H9 (cell line): ENCODE measurements at regions not wholly inside any gene's neighbourhood (a gene's known extent, or its start where the extent isn't known, plus 50 kb on each side); places are given as distances from the start of the nearest gene placed in this dataset.

Source experiments
- DNase-seq: peaks from one replicate; pipeline ENCODE4 v3.0.0-alpha.2; 2017
- H2AFZ ChIP-seq: one replicate; pipeline ENCODE4 v1.6.1; 2013; ENCODE audit warnings: mild to moderate bottlenecking, low read length, control low read depth, moderate library complexity
- H2AK5ac ChIP-seq: 2 replicates; pipeline ENCODE4 v1.6.1; 2013; ENCODE audit warnings: low read length, control low read depth, mixed read lengths; ENCODE audit not compliant: insufficient read length
- H2BK120ac ChIP-seq: one replicate; pipeline ENCODE4 v1.6.1; 2013; ENCODE audit warnings: low read depth, mild to moderate bottlenecking, low read length, control low read depth, inconsistent platforms; ENCODE audit not compliant: poor library complexity, severe bottlenecking
- H2BK12ac ChIP-seq: 2 replicates; pipeline ENCODE4 v1.6.1; 2013; ENCODE audit warnings: low read length, control low read depth, mixed read lengths, low read depth; ENCODE audit not compliant: insufficient read length
- H2BK15ac ChIP-seq: 2 replicates; pipeline ENCODE4 v1.6.1; 2013; ENCODE audit warnings: low read depth, low read length, control low read depth
- H2BK20ac ChIP-seq: one replicate; pipeline ENCODE4 v1.6.1; 2013; ENCODE audit warnings: low read depth, mild to moderate bottlenecking, low read length, control low read depth, inconsistent platforms; ENCODE audit not compliant: poor library complexity, severe bottlenecking
- H2BK5ac ChIP-seq: 2 replicates; pipeline ENCODE4 v1.6.1; 2013; ENCODE audit warnings: low read length, control low read depth, mixed read lengths; ENCODE audit not compliant: insufficient read length
- H3K14ac ChIP-seq: 2 replicates; pipeline ENCODE4 v1.6.1; 2013; ENCODE audit warnings: low read length, control low read depth; ENCODE audit not compliant: insufficient read depth
- H3K18ac ChIP-seq: 2 replicates; pipeline ENCODE4 v1.6.1; 2013; ENCODE audit warnings: low read depth, mild to moderate bottlenecking, mixed read lengths, low read length, control low read depth; ENCODE audit not compliant: insufficient read length
- H3K23ac ChIP-seq: 2 replicates; pipeline ENCODE4 v1.6.1; 2013; ENCODE audit warnings: low read length, control low read depth, mixed read lengths, low read depth; ENCODE audit not compliant: insufficient read length
- H3K23me2 ChIP-seq: 2 replicates; pipeline ENCODE4 v1.6.1; 2013; ENCODE audit warnings: low read depth, mild to moderate bottlenecking, mixed read lengths, low read length, control low read depth; ENCODE audit not compliant: insufficient read length, poor library complexity, severe bottlenecking
- H3K27ac ChIP-seq: 2 replicates; pipeline ENCODE4 v1.5.1; 2013; ENCODE audit warnings: low read length, control low read depth, mixed read lengths, low read depth; ENCODE audit not compliant: insufficient read length
- H3K27me3 ChIP-seq: 2 replicates; pipeline ENCODE4 v1.6.1; 2013; ENCODE audit warnings: low read length, control low read depth, inconsistent platforms; ENCODE audit not compliant: insufficient read depth
- H3K4ac ChIP-seq: 2 replicates; pipeline ENCODE4 v1.6.1; 2013; ENCODE audit warnings: low read depth, mild to moderate bottlenecking, control low read depth, inconsistent platforms, low read length, moderate library complexity
- H3K4me1 ChIP-seq: 2 replicates; pipeline ENCODE4 v1.6.1; 2013; ENCODE audit warnings: low read length, control low read depth, inconsistent platforms; ENCODE audit not compliant: insufficient read depth
- H3K4me2 ChIP-seq: 2 replicates; pipeline ENCODE4 v1.6.1; 2013; ENCODE audit warnings: low read length, control low read depth, mixed read lengths; ENCODE audit not compliant: insufficient read length, insufficient read depth
- H3K56ac ChIP-seq: 2 replicates; pipeline ENCODE4 v1.6.1; 2013; ENCODE audit warnings: low read depth, mild to moderate bottlenecking, mixed read lengths, low read length, control low read depth; ENCODE audit not compliant: insufficient read length
- H3K79me1 ChIP-seq: 2 replicates; pipeline ENCODE4 v1.6.1; 2013; ENCODE audit warnings: low read depth, mild to moderate bottlenecking, moderate library complexity, low read length, control low read depth, inconsistent platforms; ENCODE audit not compliant: insufficient read depth, poor library complexity, severe bottlenecking
- H3K79me2 ChIP-seq: 2 replicates; pipeline ENCODE4 v1.6.1; 2013; ENCODE audit warnings: low read length, control low read depth, inconsistent platforms; ENCODE audit not compliant: insufficient read depth
- H3K9ac ChIP-seq: 2 replicates; pipeline ENCODE4 v1.6.1; 2013; ENCODE audit warnings: low read length, control low read depth, mixed read lengths; ENCODE audit not compliant: insufficient read length; ENCODE audit errors: extremely low read depth
- H3K9me3 ChIP-seq: one replicate; pipeline ENCODE4 v1.6.1; 2013; ENCODE audit warnings: low read depth, low read length, inconsistent platforms; ENCODE audit not compliant: control insufficient read depth
- H3T11ph ChIP-seq: one replicate; pipeline ENCODE4 v1.6.1; 2013; ENCODE audit warnings: mild to moderate bottlenecking, low read length, control low read depth, inconsistent platforms
- H4K20me1 ChIP-seq: one replicate; pipeline ENCODE4 v1.6.1; 2013; ENCODE audit not compliant: control insufficient read depth, insufficient read length, insufficient read depth
- H4K5ac ChIP-seq: 2 replicates; pipeline ENCODE4 v1.6.1; 2013; ENCODE audit warnings: low read depth, mild to moderate bottlenecking, mixed read lengths, low read length, control low read depth; ENCODE audit not compliant: insufficient read length
- H4K8ac ChIP-seq: replicated peaks from 2 replicates; pipeline ENCODE4 v1.6.1; 2013; ENCODE audit warnings: low read length, control low read depth, mixed read lengths, low read depth; ENCODE audit not compliant: insufficient read length
- H4K91ac ChIP-seq: 2 replicates; pipeline ENCODE4 v1.6.1; 2013; ENCODE audit warnings: low read depth, mild to moderate bottlenecking, moderate library complexity, mixed read lengths, low read length, control low read depth; ENCODE audit not compliant: insufficient read length
- H3K27ac Mint-ChIP-seq, 3 experiments: 2 replicates in 2 of 3; 3 replicates in 1 of 3; pipeline ENCODE4 v1.8.0; 2020 to 2021; ENCODE audit warnings: mixed read lengths in 3 of 3, mild to moderate bottlenecking in 1 of 3, moderate library complexity in 1 of 3
- H3K27me3 Mint-ChIP-seq: 2 replicates; pipeline ENCODE4 v1.8.0; 2021; ENCODE audit warnings: low read depth, mild to moderate bottlenecking, moderate library complexity, mixed read lengths
- H3K36me3 Mint-ChIP-seq, 3 experiments: 2 replicates in 2 of 3; 3 replicates in 1 of 3; pipeline ENCODE4 v1.8.0; 2020 to 2021; ENCODE audit warnings: low read depth in 3 of 3, mixed read lengths in 3 of 3; ENCODE audit not compliant: insufficient read depth in 1 of 3
- H3K4me1 Mint-ChIP-seq, 2 experiments: 2 replicates each; pipeline ENCODE4 v1.8.0; 2020; ENCODE audit warnings: mixed read lengths in 2 of 2
- H3K4me3 Mint-ChIP-seq, 2 experiments: 2 replicates in 1 of 2; 3 replicates in 1 of 2; pipeline ENCODE4 v1.8.0; 2020 to 2021; ENCODE audit warnings: mild to moderate bottlenecking in 2 of 2, mixed read lengths in 2 of 2, moderate library complexity in 1 of 2
- H3K9me3 Mint-ChIP-seq, 2 experiments: 2 replicates in 1 of 2; 3 replicates in 1 of 2; pipeline ENCODE4 v1.8.0; 2020; ENCODE audit warnings: mild to moderate bottlenecking in 2 of 2, mixed read lengths in 2 of 2, moderate library complexity in 1 of 2
- WGBS: extraction: QIAGEN DNeasy Blood & Tissue Kit; methylation state at CpG from one replicate; pipeline ENCODE4 v1.1.7; 2013; ENCODE audit warnings: missing lambda C conversion rate, low lambda C conversion rate, mixed read lengths; ENCODE audit not compliant: insufficient read length; ENCODE audit errors: extremely low coverage; 5-methylcytosine and 5-hydroxymethylcytosine counted together
- TF ChIP-seq, protein P1 (sequence below): fragments of 200-600 bp; sonication (generic); conservative IDR thresholded peaks from 3 replicates; pipeline ENCODE4 v1.8.0; 2021; ENCODE audit warnings: antibody characterized with exemption, mild to moderate bottlenecking

DNA sequence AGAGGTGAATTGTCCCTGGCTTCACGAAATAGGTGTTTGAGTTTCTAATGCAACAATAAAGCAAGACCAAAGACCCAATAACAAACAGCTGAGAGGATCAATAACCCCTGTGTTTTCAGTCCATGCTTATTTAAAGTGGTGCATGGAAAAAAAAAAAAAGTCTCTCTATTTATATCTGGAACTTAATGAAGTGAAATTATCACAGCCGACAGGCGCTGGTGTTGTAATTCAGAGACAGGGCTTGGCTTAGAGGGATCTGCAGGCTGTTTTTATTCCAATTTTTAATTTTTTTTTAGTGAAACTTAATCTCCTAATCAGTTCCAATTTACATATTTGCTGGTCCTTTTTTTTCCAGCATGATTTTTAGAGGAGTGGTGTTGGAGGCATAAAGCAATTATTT is 858.2 kb upstream of the SOX9 start:
- H3K79me2 ChIP-seq: no peaks in the 10 kb centered on the region
- no peak overlapping the region for H3K14ac ChIP-seq

More for the DNA sequence above, 858.2 kb upstream of the SOX9 start:
- Histone ChIP-seq H2BK20ac (no peak overlapping the region), H4K5ac (no peak overlapping the region), H2BK12ac (no peak overlapping the region), H3K4ac (no peak overlapping the region), H3K23ac (no peak overlapping the region), H3K27ac (no peak overlapping the region), H4K8ac (no peak overlapping the region), H4K91ac (no peak overlapping the region), H2BK120ac (no peak overlapping the region), H2AK5ac (no peak overlapping the region), H2BK15ac (no peak overlapping the region), H4K20me1 (no peaks in the 10 kb centered on the region), H3K56ac (no peak overlapping the region), H3K9ac (no peak overlapping the region), H3K4me1 (no peaks in the 10 kb centered on the region), H2BK5ac (no peak overlapping the region), H3K18ac (no peak overlapping the region), H2AFZ (no peak overlapping the region), H3K9me3 (no peaks in the 10 kb centered on the region), H3K23me2 (no peaks in the 10 kb centered on the region), H3K4me2 (no peak overlapping the region), H3T11ph (no peak overlapping the region), H3K27me3 (no peaks in the 10 kb centered on the region), H3K79me1 (no peaks in the 10 kb centered on the region)
- Mint-ChIP-seq H3K4me1 (no peaks in the 10 kb centered on the region), H3K27me3 (no peaks in the 10 kb centered on the region), H3K9me3 (peaks cover 9 to 24% of the 10 kb centered on the region in 2 experiments), H3K27ac (no peak overlapping the region), H3K36me3 (peaks cover 3 to 9% (median 6%) of the 10 kb centered on the region in 3 experiments; a peak in 3 of 7 replicates), H3K4me3 (no peak overlapping the region)
- no peak for DNase-seq
- TF ChIP-seq, protein P1, sequence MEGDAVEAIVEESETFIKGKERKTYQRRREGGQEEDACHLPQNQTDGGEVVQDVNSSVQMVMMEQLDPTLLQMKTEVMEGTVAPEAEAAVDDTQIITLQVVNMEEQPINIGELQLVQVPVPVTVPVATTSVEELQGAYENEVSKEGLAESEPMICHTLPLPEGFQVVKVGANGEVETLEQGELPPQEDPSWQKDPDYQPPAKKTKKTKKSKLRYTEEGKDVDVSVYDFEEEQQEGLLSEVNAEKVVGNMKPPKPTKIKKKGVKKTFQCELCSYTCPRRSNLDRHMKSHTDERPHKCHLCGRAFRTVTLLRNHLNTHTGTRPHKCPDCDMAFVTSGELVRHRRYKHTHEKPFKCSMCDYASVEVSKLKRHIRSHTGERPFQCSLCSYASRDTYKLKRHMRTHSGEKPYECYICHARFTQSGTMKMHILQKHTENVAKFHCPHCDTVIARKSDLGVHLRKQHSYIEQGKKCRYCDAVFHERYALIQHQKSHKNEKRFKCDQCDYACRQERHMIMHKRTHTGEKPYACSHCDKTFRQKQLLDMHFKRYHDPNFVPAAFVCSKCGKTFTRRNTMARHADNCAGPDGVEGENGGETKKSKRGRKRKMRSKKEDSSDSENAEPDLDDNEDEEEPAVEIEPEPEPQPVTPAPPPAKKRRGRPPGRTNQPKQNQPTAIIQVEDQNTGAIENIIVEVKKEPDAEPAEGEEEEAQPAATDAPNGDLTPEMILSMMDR: no peak
- WGBS: no CpG with 5 or more reads among the region's 3 CpGs
